ENCODE measurements at regions not wholly inside any gene's neighbourhood (a gene's known extent, or its start where the extent isn't known, plus 50 kb on each side); places are given as distances from the start of the nearest gene placed in this dataset.

DNA sequence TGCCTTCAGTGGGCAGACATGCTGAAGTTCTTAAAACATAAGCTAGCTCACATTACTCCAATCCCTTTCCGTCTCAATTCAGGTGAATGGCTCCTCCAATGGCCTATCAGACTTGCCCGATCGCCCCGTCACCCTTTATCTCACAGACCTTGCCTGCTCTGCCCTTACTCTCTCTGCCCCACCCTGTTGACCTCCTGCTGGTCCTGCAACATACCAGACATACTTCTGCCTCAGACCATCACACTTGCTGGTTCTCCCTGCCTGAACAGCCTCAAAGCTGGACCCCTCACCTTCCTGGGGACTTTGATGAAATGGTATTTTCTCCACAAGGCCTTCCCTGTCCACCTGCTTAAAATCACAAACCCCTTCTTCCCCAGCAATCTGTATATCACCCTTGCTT lies 340.1 kb upstream of the NR3C2 start:
- peak in 1 of 4 donors; percentile 14 for DNase-seq
- no peak for ATAC-seq
- Histone ChIP-seq H3K27me3 (no peaks in the 10 kb centered on the region), H3K4me3 (no peak overlapping the region), H3K4me1 (no peaks in the 10 kb centered on the region), H3K36me3 (replicated peaks in 1 of 2; ENCODE audit: insufficient read depth in 1 of 2, low read depth in 2 of 2) (no peaks in the 10 kb centered on the region), H3K9me3 (no peaks in the 10 kb centered on the region), H3K27ac (no peak overlapping the region)
- TF ChIP-seq, protein P1, sequence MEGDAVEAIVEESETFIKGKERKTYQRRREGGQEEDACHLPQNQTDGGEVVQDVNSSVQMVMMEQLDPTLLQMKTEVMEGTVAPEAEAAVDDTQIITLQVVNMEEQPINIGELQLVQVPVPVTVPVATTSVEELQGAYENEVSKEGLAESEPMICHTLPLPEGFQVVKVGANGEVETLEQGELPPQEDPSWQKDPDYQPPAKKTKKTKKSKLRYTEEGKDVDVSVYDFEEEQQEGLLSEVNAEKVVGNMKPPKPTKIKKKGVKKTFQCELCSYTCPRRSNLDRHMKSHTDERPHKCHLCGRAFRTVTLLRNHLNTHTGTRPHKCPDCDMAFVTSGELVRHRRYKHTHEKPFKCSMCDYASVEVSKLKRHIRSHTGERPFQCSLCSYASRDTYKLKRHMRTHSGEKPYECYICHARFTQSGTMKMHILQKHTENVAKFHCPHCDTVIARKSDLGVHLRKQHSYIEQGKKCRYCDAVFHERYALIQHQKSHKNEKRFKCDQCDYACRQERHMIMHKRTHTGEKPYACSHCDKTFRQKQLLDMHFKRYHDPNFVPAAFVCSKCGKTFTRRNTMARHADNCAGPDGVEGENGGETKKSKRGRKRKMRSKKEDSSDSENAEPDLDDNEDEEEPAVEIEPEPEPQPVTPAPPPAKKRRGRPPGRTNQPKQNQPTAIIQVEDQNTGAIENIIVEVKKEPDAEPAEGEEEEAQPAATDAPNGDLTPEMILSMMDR (IDR thresholded peaks at IDR 0.05), result no peak
- no peak for TF ChIP-seq POLR2A (IDR thresholded peaks at IDR 0.05)
- intact Hi-C loops (cut with DNase I), result no loop called here
- WGBS, 2 donors, result 76 to 87% methylated on average over 4 of the region's 4 CpGs

DNA sequence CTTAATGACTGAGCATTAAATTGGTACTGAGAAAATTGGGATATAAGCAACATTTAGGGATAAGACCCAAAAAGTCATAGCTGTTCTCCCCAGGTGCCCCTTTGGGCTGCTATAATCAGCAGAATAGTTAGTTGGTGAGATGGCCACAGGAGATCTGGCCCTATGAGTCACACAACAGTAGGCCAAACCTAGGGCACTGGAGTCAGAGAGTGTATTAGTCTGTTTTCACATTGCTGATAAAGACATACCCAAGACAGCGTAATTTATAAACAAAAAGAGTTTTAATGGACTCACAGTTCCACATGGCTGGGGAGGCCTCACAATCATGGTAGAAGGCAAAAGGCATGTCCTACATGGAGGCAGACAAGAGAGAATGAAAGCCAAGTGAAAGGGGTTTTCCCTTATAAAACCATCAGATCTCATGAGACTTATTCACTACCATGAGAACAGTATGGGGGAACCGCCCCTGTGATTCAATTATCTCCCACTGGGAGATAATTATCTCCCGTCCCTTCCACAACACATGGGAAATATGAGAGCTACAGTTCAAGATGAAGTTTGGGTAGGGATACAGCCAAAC lies 338.3 kb upstream of the NR3C2 start:
- ATAC-seq (no peak), DNase-seq (no peak)
- Histone ChIP-seq H3K4me1 (no peaks in the 10 kb centered on the region), H3K4me3 (no peak overlapping the region), H3K36me3 (replicated peaks in 1 of 2; ENCODE audit: insufficient read depth in 1 of 2, low read depth in 2 of 2) (no peaks in the 10 kb centered on the region), H3K27me3 (no peaks in the 10 kb centered on the region), H3K27ac (no peak overlapping the region), H3K9me3 (no peaks in the 10 kb centered on the region)
- WGBS, 2 donors, result 82 to 96% methylated on average over 3 of the region's 3 CpGs
- intact Hi-C loops (cut with DNase I), result no loop called here
- TF ChIP-seq, protein P1 (IDR thresholded peaks at IDR 0.05), result no peak
- no peak for TF ChIP-seq POLR2A (IDR thresholded peaks at IDR 0.05)

DNA sequence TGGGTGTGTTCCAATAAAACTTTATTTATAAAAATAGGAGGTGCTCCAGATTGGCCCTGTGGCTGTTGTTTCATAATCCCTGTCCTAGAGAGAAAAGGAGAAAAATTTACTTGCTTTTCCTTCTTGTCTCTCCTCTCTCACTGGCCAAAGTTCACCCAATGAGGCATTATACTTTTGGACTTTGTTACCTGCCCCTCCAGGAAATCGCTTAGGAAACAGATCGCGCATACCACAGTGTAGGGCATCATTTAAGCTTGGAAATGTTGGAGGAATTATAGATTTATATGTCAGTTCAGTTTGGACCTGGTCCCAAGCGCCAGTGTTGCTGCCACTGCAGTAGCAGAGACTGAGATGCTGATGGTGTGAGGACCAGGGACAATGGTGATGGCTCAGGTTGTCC lies 337.6 kb upstream of the NR3C2 start:
- no peaks in the 10 kb centered on the region for H3K36me3 ChIP-seq (replicated peaks in 1 of 2; ENCODE audit: insufficient read depth in 1 of 2, low read depth in 2 of 2)
- TF ChIP-seq, protein P1 (IDR thresholded peaks at IDR 0.05), result no peak
- TF ChIP-seq POLR2A (IDR thresholded peaks at IDR 0.05), result no peak
- no peaks in the 10 kb centered on the region for H3K4me1 ChIP-seq
- DNase-seq (no peak), ATAC-seq (no peak)
- intact Hi-C loops (cut with DNase I), result no loop called here
- no peaks in the 10 kb centered on the region for H3K27me3 ChIP-seq
- no peak overlapping the region for H3K27ac ChIP-seq
- no peaks in the 10 kb centered on the region for H3K9me3 ChIP-seq
- no peak overlapping the region for H3K4me3 ChIP-seq
- 91 to 92% methylated on average over 4 of the region's 4 CpGs for WGBS, 2 donors

DNA sequence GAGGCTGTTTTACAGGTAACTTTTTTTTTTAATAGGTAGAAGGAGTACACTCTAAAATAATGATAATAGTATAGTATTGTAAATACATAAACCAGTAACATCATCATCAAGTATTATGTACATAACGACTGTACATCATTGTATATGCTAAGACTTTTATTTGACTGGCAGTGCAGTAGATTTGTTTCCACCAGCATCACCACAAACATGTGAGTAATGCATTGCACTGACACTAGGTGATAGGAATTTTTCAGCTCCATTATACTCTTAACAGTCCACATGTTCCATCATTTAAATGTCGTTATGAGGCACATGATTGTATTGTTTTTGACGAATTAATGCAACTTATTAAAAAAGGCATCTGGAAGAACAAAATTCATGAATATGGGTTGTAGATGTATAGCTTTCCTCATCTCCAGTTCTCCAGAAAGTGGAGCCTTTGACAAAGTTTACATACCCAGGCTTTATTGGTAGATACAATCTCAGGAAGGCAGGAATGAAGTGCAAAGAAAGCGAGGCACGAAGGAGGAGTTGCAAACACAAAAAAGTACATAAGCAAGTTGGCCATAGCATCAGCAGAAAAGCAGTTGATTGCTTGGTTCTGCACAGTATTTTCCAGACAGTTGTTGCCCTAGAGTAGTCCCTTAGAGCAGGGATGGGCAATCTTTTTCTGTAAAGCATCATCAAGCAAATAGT lies 336.9 kb upstream of the NR3C2 start:
- intact Hi-C loops (cut with DNase I), result no loop called here
- no peak for TF ChIP-seq POLR2A (IDR thresholded peaks at IDR 0.05)
- TF ChIP-seq, protein P1 (IDR thresholded peaks at IDR 0.05), result no peak
- no peaks in the 10 kb centered on the region for H3K4me1 ChIP-seq
- no peaks in the 10 kb centered on the region for H3K36me3 ChIP-seq (replicated peaks in 1 of 2; ENCODE audit: insufficient read depth in 1 of 2, low read depth in 2 of 2)
- ATAC-seq (no peak), DNase-seq (no peak)
- WGBS, 2 donors, result 78 to 79% methylated on average over 5 of the region's 5 CpGs
- H3K4me3 ChIP-seq, result no peak overlapping the region
- H3K27ac ChIP-seq, result no peak overlapping the region
- no peaks in the 10 kb centered on the region for H3K9me3 ChIP-seq
- no peaks in the 10 kb centered on the region for H3K27me3 ChIP-seq

DNA sequence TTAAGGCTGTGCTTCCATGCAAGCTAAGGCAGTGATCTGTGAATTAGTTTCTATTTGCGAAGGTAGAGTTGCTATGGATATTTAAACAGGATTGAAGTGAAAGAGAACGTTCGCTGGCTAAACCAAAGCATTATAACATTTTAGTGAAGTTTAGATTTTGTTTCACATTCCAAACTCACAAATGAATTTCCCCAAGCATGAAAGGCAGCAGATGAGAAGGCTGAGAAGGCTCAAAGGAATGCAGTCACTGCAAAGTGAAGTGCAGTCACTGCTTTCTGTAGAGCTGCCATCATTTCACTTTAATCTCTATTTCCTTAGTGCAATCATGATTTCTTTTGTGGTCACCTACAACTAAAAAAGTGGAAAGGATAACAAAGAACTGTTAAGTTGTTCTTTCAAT lies 334.7 kb upstream of the NR3C2 start:
- ATAC-seq, result no peak
- Histone ChIP-seq H3K4me1 (no peaks in the 10 kb centered on the region), H3K36me3 (replicated peaks in 1 of 2; ENCODE audit: insufficient read depth in 1 of 2, low read depth in 2 of 2) (no peaks in the 10 kb centered on the region), H3K9me3 (no peaks in the 10 kb centered on the region), H3K4me3 (no peak overlapping the region), H3K27ac (no peak overlapping the region), H3K27me3 (no peaks in the 10 kb centered on the region)
- no peak for TF ChIP-seq POLR2A (IDR thresholded peaks at IDR 0.05)
- TF ChIP-seq, protein P1 (IDR thresholded peaks at IDR 0.05), result no peak
- intact Hi-C loops (cut with DNase I), result no loop called here
- 72 to 82% methylated on average over 3 of the region's 3 CpGs for WGBS, 2 donors
- DNase-seq, result no peak
